H1 (cell line): ENCODE measurements at regions not wholly inside any gene's neighbourhood (a gene's known extent, or its start where the extent isn't known, plus 50 kb on each side); places are given as distances from the start of the nearest gene placed in this dataset.
A peak's percentile ranks its signal among the peaks of the same experiment; 100 is the strongest.

Experiments
- CTCF ChIA-PET: fragments of 300-600 bp; sonication (Branson Sonifier 250); formaldehyde crosslinking; loops from one replicate; lab custom pipeline; 2021; ENCODE audit not compliant: partially characterized antibody; lab: Charles Lee
- POLR2A ChIA-PET: fragments of 300-600 bp; sonication (Branson Sonifier 250); formaldehyde crosslinking; loops from one replicate; lab custom pipeline; 2021; ENCODE audit warnings: inconsistent platforms; ENCODE audit not compliant: partially characterized antibody; lab: Charles Lee
- DNase-seq, 2 experiments: peaks; one replicate each; pipeline versions ENCODE4 v3.0.0 to v3.0.0-alpha.2; 2010 to 2022; ENCODE audit warnings: low spot score in 2 of 2, low read depth in 1 of 2, mixed read lengths in 1 of 2
- FAIRE-seq: peaks from 2 replicates; lab custom pipeline; 2011; peaks lifted over from hg19 to GRCh38; lab: Jason Lieb, UNC
- H2AFZ ChIP-seq: 2 replicates; pipeline ENCODE4 v1.8.1; 2012; ENCODE audit warnings: low read length, inconsistent platforms
- H2AK5ac ChIP-seq: 2 replicates; pipeline ENCODE4 v1.6.1; 2013; ENCODE audit warnings: low read depth, low read length
- H2BK120ac ChIP-seq: replicated peaks from 2 replicates; pipeline ENCODE3; 2013; ENCODE audit warnings: low read depth, low read length, inconsistent platforms
- H2BK12ac ChIP-seq: 2 replicates; pipeline ENCODE4 v1.6.1; 2013; ENCODE audit warnings: low read depth, low read length
- H2BK15ac ChIP-seq: 2 replicates; pipeline ENCODE4 v1.6.1; 2013; ENCODE audit warnings: low read length
- H2BK20ac ChIP-seq: 2 replicates; pipeline ENCODE4 v1.6.1; 2013; ENCODE audit warnings: low read length
- H2BK5ac ChIP-seq: 2 replicates; pipeline ENCODE4 v1.6.1; 2013; ENCODE audit warnings: low read depth, low read length
- H3K14ac ChIP-seq: 2 replicates; pipeline ENCODE4 v1.6.1; 2013; ENCODE audit warnings: inconsistent platforms; ENCODE audit not compliant: insufficient read length
- H3K18ac ChIP-seq: 2 replicates; pipeline ENCODE4 v1.6.1; 2013; ENCODE audit warnings: low read length; ENCODE audit errors: extremely low read depth
- H3K23ac ChIP-seq: 2 replicates; pipeline ENCODE4 v1.6.1; 2013; ENCODE audit warnings: inconsistent platforms; ENCODE audit not compliant: insufficient read length
- H3K23me2 ChIP-seq: 2 replicates; pipeline ENCODE4 v1.6.1; 2013; ENCODE audit warnings: low read depth, low read length
- H3K27ac ChIP-seq: 2 replicates; pipeline ENCODE4 v1.6.1; 2011; ENCODE audit warnings: low read depth, low read length, inconsistent platforms
- H3K27me3 ChIP-seq, 4 experiments: replicated peaks in 1 of 4; 1 replicate in 1 of 4; 2 replicates in 3 of 4; pipeline versions ENCODE4 v1.6.1 to v1.8.1; 2011 to 2013; ENCODE audit warnings: low read length in 3 of 4, mild to moderate bottlenecking in 3 of 4, inconsistent platforms in 2 of 4, mixed read lengths in 2 of 4, moderate library complexity in 1 of 4; ENCODE audit not compliant: control insufficient read depth in 3 of 4, insufficient read depth in 3 of 4; ENCODE audit errors: extremely low read depth in 1 of 4
- H3K36me3 ChIP-seq, 4 experiments: 2 replicates each; pipeline versions ENCODE4 v1.6.1 to v1.8.1; 2011 to 2013; ENCODE audit warnings: mild to moderate bottlenecking in 4 of 4, low read length in 3 of 4, moderate library complexity in 2 of 4, control low read depth in 1 of 4, inconsistent platforms in 1 of 4; ENCODE audit not compliant: insufficient read depth in 4 of 4, control insufficient read depth in 2 of 4
- H3K4ac ChIP-seq: replicated peaks from 2 replicates; pipeline ENCODE3; 2013; ENCODE audit warnings: low read length, low read depth, mixed read lengths, inconsistent platforms; ENCODE audit not compliant: insufficient read length
- H3K4me1 ChIP-seq, 4 experiments: replicated peaks in 1 of 4; 1 replicate in 1 of 4; 2 replicates in 3 of 4; pipeline versions ENCODE4 v1.6.1 to v1.8.1; 2011 to 2013; ENCODE audit warnings: low read length in 3 of 4, inconsistent platforms in 2 of 4, mixed read lengths in 1 of 4; ENCODE audit not compliant: insufficient read depth in 4 of 4, control insufficient read depth in 3 of 4
- H3K4me2 ChIP-seq, 2 experiments: 2 replicates each; pipeline versions ENCODE4 v1.6.1 to v1.8.1; 2011 to 2013; ENCODE audit warnings: low read depth in 2 of 2, low read length in 2 of 2, control low read depth in 1 of 2, inconsistent platforms in 1 of 2, mild to moderate bottlenecking in 1 of 2; ENCODE audit not compliant: insufficient read depth in 1 of 2
- H3K4me3 ChIP-seq, 4 experiments: fragments of 200-600, 300-600 bp in 1 of 4; sonication (generic), shearing (Covaris generic), sonication (Bioruptor Twin) in 1 of 4; 2 replicates each; pipeline versions ENCODE4 v1.5.1 to v1.8.1; 2011 to 2016; ENCODE audit warnings: low read length in 4 of 4, low read depth in 3 of 4, control low read depth in 2 of 4, inconsistent platforms in 2 of 4, mild to moderate bottlenecking in 2 of 4, mixed read lengths in 1 of 4, moderate library complexity in 1 of 4; ENCODE audit not compliant: insufficient read depth in 2 of 4; ENCODE audit errors: extremely low read depth in 1 of 4
- H3K56ac ChIP-seq: replicated peaks from 2 replicates; pipeline ENCODE3; 2013; ENCODE audit warnings: low read depth, mild to moderate bottlenecking, mixed read lengths, low read length, inconsistent platforms; ENCODE audit not compliant: insufficient read length
- H3K79me1 ChIP-seq: 2 replicates; pipeline ENCODE4 v1.6.1; 2013; ENCODE audit warnings: low read depth, low read length, control low read depth
- H3K79me2 ChIP-seq, 2 experiments: 2 replicates each; pipeline versions ENCODE4 v1.6.1 to v1.8.1; 2012 to 2013; ENCODE audit warnings: low read length in 2 of 2, mild to moderate bottlenecking in 2 of 2, inconsistent platforms in 1 of 2; ENCODE audit not compliant: insufficient read depth in 2 of 2, control insufficient read depth in 1 of 2
- H3K9ac ChIP-seq, 4 experiments: replicated peaks in 1 of 4; 1 replicate in 1 of 4; 2 replicates in 3 of 4; pipeline versions ENCODE4 v1.6.1 to v1.8.1; 2011 to 2013; ENCODE audit warnings: low read depth in 3 of 4, low read length in 3 of 4, control low read depth in 2 of 4, mild to moderate bottlenecking in 2 of 4, moderate library complexity in 2 of 4, inconsistent platforms in 1 of 4; ENCODE audit errors: extremely low read depth in 1 of 4
- H3K9me3 ChIP-seq, 2 experiments: 2 replicates each; pipeline versions ENCODE4 v1.6.1 to v1.8.1; 2012 to 2013; ENCODE audit warnings: mild to moderate bottlenecking in 2 of 2, moderate library complexity in 2 of 2, control low read depth in 1 of 2, inconsistent platforms in 1 of 2, low read depth in 1 of 2, low read length in 1 of 2, mixed read lengths in 1 of 2; ENCODE audit not compliant: insufficient read depth in 2 of 2
- H4K20me1 ChIP-seq, 2 experiments: replicated peaks in 1 of 2; 2 replicates each; pipeline versions ENCODE3 to v1.8.1; 2011 to 2013; ENCODE audit warnings: inconsistent platforms in 2 of 2, low read length in 2 of 2, mild to moderate bottlenecking in 1 of 2; ENCODE audit not compliant: insufficient read depth in 2 of 2, control insufficient read depth in 1 of 2
- H4K5ac ChIP-seq: 2 replicates; pipeline ENCODE4 v1.6.1; 2013; ENCODE audit warnings: low read length, low read depth, mixed read lengths, inconsistent platforms; ENCODE audit not compliant: insufficient read length
- H4K8ac ChIP-seq: 2 replicates; pipeline ENCODE4 v1.8.0; 2013; ENCODE audit warnings: mild to moderate bottlenecking, moderate library complexity, low read length, inconsistent platforms; ENCODE audit not compliant: insufficient read depth; ENCODE audit errors: extremely low read depth
- H4K91ac ChIP-seq: replicated peaks from 2 replicates; pipeline ENCODE3; 2013; ENCODE audit warnings: low read length, mixed read lengths, inconsistent platforms; ENCODE audit not compliant: insufficient read length
- ASH2L ChIP-seq: fragments of 200-600, 300-600 bp; sonication (generic); IDR thresholded peaks from one replicate; pipeline ENCODE4 v1.7.1; 2017; ENCODE audit warnings: low read length
- CREB1 ChIP-seq: IDR thresholded peaks from 2 replicates; pipeline ENCODE4 v1.6.1; 2012; ENCODE audit warnings: inconsistent platforms
- EZH2 ChIP-seq: fragments of 200-600 bp; sonication (generic); IDR thresholded peaks from 2 replicates; pipeline ENCODE4 v1.7.1; 2012; ENCODE audit warnings: low read depth, mild to moderate bottlenecking, moderate library complexity, low read length, inconsistent platforms; ENCODE audit not compliant: severe bottlenecking
- KDM5A ChIP-seq: fragments of 200-600 bp; IDR thresholded peaks from 2 replicates; pipeline ENCODE4 v1.7.1; 2012; ENCODE audit warnings: mild to moderate bottlenecking, low read length, inconsistent platforms, mixed read lengths
- POLR2A ChIP-seq, 2 experiments: IDR thresholded peaks; 1 replicate in 1 of 2; 2 replicates in 1 of 2; pipeline ENCODE4 v1.6.1; 2011; ENCODE audit warnings: low read depth in 2 of 2, low read length in 2 of 2, mild to moderate bottlenecking in 2 of 2; ENCODE audit errors: control extremely low read depth in 1 of 2
- WGBS, 2 experiments: shearing (Covaris generic) in 1 of 2; methylation state at CpG; one replicate each; pipeline versions ENCODE4 v1.1.6 to v1.1.7; 2013 to 2015; ENCODE audit warnings: low lambda C conversion rate in 2 of 2, mixed read lengths in 2 of 2, inconsistent platforms in 1 of 2, low coverage in 1 of 2, missing lambda C conversion rate in 1 of 2; ENCODE audit not compliant: insufficient replicate concordance in 2 of 2, insufficient coverage in 1 of 2, insufficient read length in 1 of 2; ENCODE audit errors: extremely low coverage in 1 of 2, missing lambda C conversion rate in 1 of 2; 5-methylcytosine and 5-hydroxymethylcytosine counted together

DNA sequence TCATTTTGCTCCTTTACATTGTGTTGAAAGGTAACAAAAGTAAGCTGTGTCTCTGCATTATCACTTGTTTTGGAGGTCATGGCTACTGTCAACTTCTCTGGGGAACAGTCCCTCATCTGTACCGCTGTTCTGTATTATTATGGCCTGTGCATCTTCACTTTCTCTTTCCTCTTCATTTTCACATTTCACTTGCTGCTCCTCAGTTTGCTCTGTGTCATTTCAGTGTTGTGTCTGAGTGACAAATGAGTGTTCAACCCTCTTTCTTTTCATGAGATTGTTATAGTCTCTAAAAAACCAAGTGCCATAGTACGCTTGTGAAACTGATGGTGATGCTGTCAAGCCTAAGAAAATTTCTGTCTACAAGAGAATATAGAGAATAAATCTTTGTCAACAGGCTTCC lies 122.0 kb upstream of the FER start:
- H3K14ac ChIP-seq: no peak overlapping the region
- TF ChIP-seq POLR2A (IDR thresholded peaks at IDR 0.05; ENCODE audit: control extremely low read depth in 1 of 2, low read depth in 2 of 2, low read length in 2 of 2) (no peak), ASH2L (no peak), EZH2 (no peak), KDM5A (no peak), CREB1 (no peak)

More for the DNA sequence above, 122.0 kb upstream of the FER start:
- H3K4me3 ChIP-seq: no peak overlapping the region
- no peak overlapping the region for H3K27ac ChIP-seq
- H3K23ac ChIP-seq: no peak overlapping the region
- DNase-seq (no peak), FAIRE-seq (no peak)
- H3K56ac ChIP-seq: no peak overlapping the region
- H3K36me3 ChIP-seq: no peaks in the 10 kb centered on the region
- WGBS, 2 experiments: 95% methylated on average over 2 of the region's 2 CpGs; no CpG with 5 or more reads in 1 of the 2 experiments
- no peak overlapping the region for H4K91ac ChIP-seq
- no peaks in the 10 kb centered on the region for H3K79me1 ChIP-seq
- no peaks in the 10 kb centered on the region for H4K20me1 ChIP-seq
- H4K8ac ChIP-seq: no peak overlapping the region
- no peak overlapping the region for H2BK5ac ChIP-seq
- CTCF ChIA-PET: no interaction called here
- H3K9ac ChIP-seq: no peak overlapping the region
- no peaks in the 10 kb centered on the region for H3K9me3 ChIP-seq
- H3K79me2 ChIP-seq: no peaks in the 10 kb centered on the region
- peak overlapping the region; percentile 49; the same call in 1 of the 2 replicates for H2AFZ ChIP-seq
- no peak overlapping the region for H4K5ac ChIP-seq
- no peak overlapping the region for H2BK15ac ChIP-seq
- no peak overlapping the region for H2BK12ac ChIP-seq
- H3K4ac ChIP-seq: no peak overlapping the region
- no peaks in the 10 kb centered on the region for H3K23me2 ChIP-seq
- H3K18ac ChIP-seq: no peak overlapping the region
- no peak overlapping the region for H2BK120ac ChIP-seq
- POLR2A ChIA-PET: no interaction called here
- H2BK20ac ChIP-seq: no peak overlapping the region
- peaks cover 0 to 3% (median 0%) of the 10 kb centered on the region in 4 experiments; a peak in 2 of 7 replicates for H3K4me1 ChIP-seq
- no peak overlapping the region for H2AK5ac ChIP-seq
- no peaks in the 10 kb centered on the region for H3K27me3 ChIP-seq
- no peak overlapping the region for H3K4me2 ChIP-seq
